Thoracic aorta (tissue), 2 donors: ENCODE measurements at regions not wholly inside any gene's neighbourhood (a gene's known extent, or its start where the extent isn't known, plus 50 kb on each side); places are given as distances from the start of the nearest gene placed in this dataset.

Experiments used
- ATAC-seq: fragments of 150-250 bp; one replicate; pipeline ENCODE4 v1.8.0; 2017; ENCODE audit warnings: low read depth; ENCODE audit not compliant: insufficient number of reproducible peaks, low FRiP score
- DNase-seq: peaks from one replicate; pipeline ENCODE4 v3.0.0-alpha.2; 2020; ENCODE audit warnings: low spot score
- H3K27ac ChIP-seq, 2 donors: fragments of 200-600 bp; sonication (generic); 1 replicate in 1 of 2; 2 replicates in 1 of 2; pipeline ENCODE4 v1.5.1; 2016; ENCODE audit warnings: mild to moderate bottlenecking in 2 of 2, moderate library complexity in 2 of 2
- H3K27me3 ChIP-seq: fragments of 200-600 bp; sonication (generic); replicated peaks from 2 replicates; pipeline ENCODE4 v1.6.0; 2016; ENCODE audit warnings: mild to moderate bottlenecking; ENCODE audit not compliant: insufficient read depth
- H3K36me3 ChIP-seq: fragments of 200-600 bp; sonication (generic); one replicate; pipeline ENCODE4 v1.5.1; 2016
- H3K4me1 ChIP-seq, 2 donors: fragments of 200-600 bp; sonication (generic); 1 replicate in 1 of 2; 2 replicates in 1 of 2; pipeline versions ENCODE4 v1.5.1 to v1.6.0; 2016; ENCODE audit warnings: low read depth in 2 of 2, mild to moderate bottlenecking in 1 of 2; ENCODE audit not compliant: control insufficient read depth in 1 of 2
- H3K4me3 ChIP-seq: fragments of 200-600 bp; sonication (generic); 2 replicates; pipeline ENCODE4 v1.5.1; 2016; ENCODE audit warnings: mild to moderate bottlenecking
- H3K9me3 ChIP-seq: fragments of 200-600 bp; sonication (generic); 2 replicates; pipeline ENCODE4 v1.5.1; 2016
- CTCF ChIP-seq: fragments of 200-600 bp; sonication (generic); IDR thresholded peaks from one replicate; pipeline ENCODE4 v1.5.1; 2019; ENCODE audit warnings: antibody characterized with exemption

DNA sequence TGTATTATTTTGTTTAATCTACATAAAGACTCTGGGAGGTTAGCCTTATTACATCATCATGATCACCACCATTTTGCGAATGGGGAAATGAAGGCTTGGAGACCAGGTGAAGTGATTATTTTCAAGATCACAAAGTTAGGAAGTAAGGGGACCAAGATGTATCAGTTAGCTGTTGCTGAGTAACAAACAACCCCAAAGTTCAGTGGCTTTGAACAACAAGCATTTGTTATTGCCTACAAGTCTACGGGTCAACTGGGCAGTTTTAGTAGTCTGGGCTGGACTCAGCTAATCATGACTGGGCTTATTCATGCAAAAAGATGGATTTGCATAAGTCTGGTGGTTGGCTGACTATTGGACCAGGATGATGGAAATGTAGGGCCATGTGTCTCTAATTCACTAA, 389.2 kb downstream of the MIAT start:
- Histone ChIP-seq H3K4me3 (no peak overlapping the region), H3K27me3 (no peaks in the 10 kb centered on the region), H3K27ac (no peak overlapping the region), H3K4me1 (peaks cover 0 to 17% of the 10 kb centered on the region in 2 donors), H3K36me3 (no peaks in the 10 kb centered on the region), H3K9me3 (no peaks in the 10 kb centered on the region)
- TF ChIP-seq CTCF = no peak
- DNase-seq (no peak), ATAC-seq (no peak)

DNA sequence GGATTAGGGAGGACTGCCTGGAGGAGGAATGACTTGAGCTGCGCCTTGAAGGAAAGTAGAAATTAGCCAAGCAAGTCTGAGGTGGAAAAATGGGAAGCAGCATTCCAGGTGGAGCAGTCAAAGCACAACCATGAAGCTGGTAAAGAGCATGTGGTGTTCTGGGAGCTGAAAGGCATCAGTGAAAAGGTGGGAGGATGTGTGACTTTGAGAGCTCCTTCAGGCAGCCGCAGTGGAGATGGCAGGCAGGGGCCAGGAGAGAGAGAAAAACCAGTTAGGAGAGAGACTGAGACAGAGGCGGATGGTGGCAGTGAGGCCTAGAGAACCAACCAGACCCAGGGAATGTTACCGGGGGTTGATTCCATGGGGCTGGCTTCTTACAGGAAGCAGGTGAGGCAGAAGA, 393.4 kb downstream of the MIAT start:
- no peak for ATAC-seq
- no peak for DNase-seq
- Histone ChIP-seq H3K36me3 (no peaks in the 10 kb centered on the region), H3K9me3 (no peaks in the 10 kb centered on the region), H3K4me3 (no peak overlapping the region), H3K27me3 (no peaks in the 10 kb centered on the region), H3K4me1 (peaks cover 0 to 5% of the 10 kb centered on the region in 2 donors), H3K27ac (no peak overlapping the region)
- TF ChIP-seq CTCF = no peak

DNA sequence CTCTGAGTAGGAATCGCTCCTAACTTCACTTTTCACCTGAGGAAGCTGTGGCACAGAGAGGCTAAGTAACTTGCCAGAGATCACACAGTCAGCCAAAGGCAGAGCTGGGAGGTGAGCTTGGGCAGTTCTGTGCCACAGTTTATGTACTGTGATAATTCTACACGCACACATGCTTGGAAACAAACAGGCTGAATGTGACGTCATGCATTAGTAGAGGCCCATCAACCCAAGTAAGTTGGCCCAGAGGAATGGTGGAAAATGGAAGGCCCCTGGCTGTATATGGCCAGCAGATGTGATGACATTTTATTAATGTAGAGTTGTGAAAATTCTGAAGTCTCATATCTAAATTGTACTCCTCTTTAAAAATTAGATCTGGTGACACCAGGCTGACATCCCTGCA, 394.0 kb downstream of the MIAT start:
- Histone ChIP-seq H3K36me3 (no peaks in the 10 kb centered on the region), H3K4me1 (no peaks in the 10 kb centered on the region), H3K27ac (no peak overlapping the region), H3K4me3 (no peak overlapping the region), H3K9me3 (no peaks in the 10 kb centered on the region), H3K27me3 (no peaks in the 10 kb centered on the region)
- DNase-seq (no peak), ATAC-seq (no peak)
- no peak for TF ChIP-seq CTCF

GRCh38 chr22:27057717-27058116, 400.3 kb downstream of the MIAT start:
- Histone ChIP-seq H3K27me3 (no peaks in the 10 kb centered on the region), H3K36me3 (no peaks in the 10 kb centered on the region), H3K9me3 (no peaks in the 10 kb centered on the region), H3K27ac (no peak overlapping the region), H3K4me3 (no peak overlapping the region), H3K4me1 (peaks cover 0 to under 1% of the 10 kb centered on the region in 2 donors)
- DNase-seq (no peak), ATAC-seq (no peak)
- no peak for TF ChIP-seq CTCF

DNA sequence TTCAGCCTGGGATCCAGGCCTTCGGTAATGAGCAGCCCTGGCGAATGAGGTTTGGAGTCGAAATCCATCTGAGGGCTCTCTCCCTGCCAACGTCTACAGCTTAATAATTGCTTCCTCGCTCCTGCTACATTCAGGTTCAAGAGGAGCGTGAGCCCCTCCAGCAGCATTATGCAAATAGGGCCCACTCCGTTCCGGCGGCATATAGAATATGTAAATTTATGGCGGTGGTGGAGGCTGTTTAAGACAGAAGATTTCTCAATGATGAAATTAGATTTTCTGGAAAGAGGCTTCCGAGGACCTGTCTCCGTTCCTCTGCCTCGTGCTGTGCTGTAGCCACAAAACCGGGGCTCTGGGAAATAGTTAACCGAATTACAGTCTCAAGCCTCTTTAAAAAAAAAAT, 402.8 kb downstream of the MIAT start:
- no peaks in the 10 kb centered on the region for H3K9me3 ChIP-seq
- no peak overlapping the region for H3K27ac ChIP-seq
- H3K4me1 ChIP-seq = peaks cover 3 to 16% of the 10 kb centered on the region in 2 donors
- H3K36me3 ChIP-seq = no peaks in the 10 kb centered on the region
- DNase-seq = no peak
- no peak for ATAC-seq
- H3K4me3 ChIP-seq = no peak overlapping the region
- no peak for TF ChIP-seq CTCF
- no peaks in the 10 kb centered on the region for H3K27me3 ChIP-seq
